Parathyroid adenoma (tissue), 2 donors: ENCODE measurements at regions not wholly inside any gene's neighbourhood (a gene's known extent, or its start where the extent isn't known, plus 50 kb on each side); places are given as distances from the start of the nearest gene placed in this dataset.

Experiments
- H2AFZ ChIP-seq: fragments of 300-600 bp; sonication (generic); one replicate; pipeline ENCODE4 v1.7.0; 2017; ENCODE audit warnings: antibody characterized with exemption, mild to moderate bottlenecking
- H3K27ac ChIP-seq: fragments of 300-600 bp; sonication (generic); one replicate; pipeline ENCODE4 v1.7.0; 2017
- H3K27me3 ChIP-seq: fragments of 300-600 bp; sonication (generic); one replicate; pipeline ENCODE4 v1.7.0; 2017; ENCODE audit warnings: low read length; ENCODE audit not compliant: control insufficient read depth, insufficient read depth
- H3K36me3 ChIP-seq: fragments of 300-600 bp; sonication (generic); one replicate; pipeline ENCODE4 v1.7.0; 2017; ENCODE audit warnings: low read length; ENCODE audit not compliant: control insufficient read depth, insufficient read depth
- H3K4me1 ChIP-seq: fragments of 300-600 bp; sonication (generic); one replicate; pipeline ENCODE4 v1.7.0; 2017; ENCODE audit warnings: control low read depth
- H3K4me2 ChIP-seq: fragments of 300-600 bp; sonication (generic); one replicate; pipeline ENCODE4 v1.7.0; 2017; ENCODE audit warnings: low read length
- H3K4me3 ChIP-seq: fragments of 300-600 bp; sonication (generic); one replicate; pipeline ENCODE4 v1.7.0; 2017; ENCODE audit warnings: low read depth, low read length
- H3K79me2 ChIP-seq: fragments of 300-600 bp; sonication (generic); one replicate; pipeline ENCODE4 v1.7.0; 2017; ENCODE audit warnings: control low read depth
- H3K9ac ChIP-seq: fragments of 300-600 bp; sonication (generic); one replicate; pipeline ENCODE4 v1.7.0; 2017; ENCODE audit warnings: mild to moderate bottlenecking
- H3K9me3 ChIP-seq: fragments of 300-600 bp; sonication (generic); one replicate; pipeline ENCODE4 v1.7.0; 2017; ENCODE audit warnings: low read length; ENCODE audit not compliant: control insufficient read depth
- CTCF ChIP-seq: fragments of 300-600 bp; sonication (generic); IDR thresholded peaks from one replicate; pipeline ENCODE4 v1.7.0; 2017; ENCODE audit warnings: antibody characterized with exemption, mild to moderate bottlenecking
- donor health status: primary hyperparathyroidism.

- H3K36me3 ChIP-seq: no peaks in the 10 kb centered on the region
- H3K4me3 ChIP-seq: no peak overlapping the region
- no peaks in the 10 kb centered on the region for H3K27me3 ChIP-seq
- no peak overlapping the region for H3K27ac ChIP-seq
- no peaks in the 10 kb centered on the region for H3K79me2 ChIP-seq
- H3K4me1 ChIP-seq: no peaks in the 10 kb centered on the region
- no peak overlapping the region for H3K9ac ChIP-seq
- H3K4me2 ChIP-seq: no peak overlapping the region
- H3K9me3 ChIP-seq: no peaks in the 10 kb centered on the region
- no peak overlapping the region for H2AFZ ChIP-seq
- no peak for TF ChIP-seq CTCF
These were observed 645.9 kb downstream of the XPNPEP1 start for GRCh38 chr10:109277456-109277855.

- Histone ChIP-seq H3K27me3 (no peaks in the 10 kb centered on the region), H3K4me2 (no peak overlapping the region), H2AFZ (no peak overlapping the region), H3K4me3 (no peak overlapping the region), H3K9me3 (no peaks in the 10 kb centered on the region), H3K27ac (no peak overlapping the region), H3K79me2 (no peaks in the 10 kb centered on the region), H3K36me3 (no peaks in the 10 kb centered on the region), H3K4me1 (no peaks in the 10 kb centered on the region), H3K9ac (no peak overlapping the region)
- TF ChIP-seq CTCF: no peak
These were observed 647.4 kb downstream of the XPNPEP1 start for GRCh38 chr10:109275960-109276359.

GRCh38 chr10:109274681-109275080 is 648.6 kb downstream of the XPNPEP1 start:
- Histone ChIP-seq H2AFZ (no peak overlapping the region), H3K27ac (no peak overlapping the region), H3K9me3 (no peaks in the 10 kb centered on the region)

GRCh38 chr10:109270173-109270572 is 653.1 kb downstream of the XPNPEP1 start:
- Histone ChIP-seq H3K4me3 (no peak overlapping the region), H3K79me2 (no peaks in the 10 kb centered on the region), H3K27me3 (no peaks in the 10 kb centered on the region), H3K9ac (no peak overlapping the region), H3K9me3 (no peaks in the 10 kb centered on the region), H3K4me2 (no peak overlapping the region), H3K27ac (no peak overlapping the region), H2AFZ (no peak overlapping the region), H3K36me3 (no peaks in the 10 kb centered on the region), H3K4me1 (no peaks in the 10 kb centered on the region)
- TF ChIP-seq CTCF: no peak

More at GRCh38 chr10:109274681-109275080, 648.6 kb downstream of the XPNPEP1 start:
- Histone ChIP-seq H3K4me3 (no peak overlapping the region), H3K4me2 (no peak overlapping the region), H3K27me3 (no peaks in the 10 kb centered on the region), H3K79me2 (no peaks in the 10 kb centered on the region), H3K4me1 (no peaks in the 10 kb centered on the region), H3K9ac (no peak overlapping the region), H3K36me3 (no peaks in the 10 kb centered on the region)
- TF ChIP-seq CTCF: no peak

GRCh38 chr10:109264004-109264403 is 659.3 kb downstream of the XPNPEP1 start:
- Histone ChIP-seq H3K4me3 (no peak overlapping the region), H3K27me3 (no peaks in the 10 kb centered on the region), H3K4me1 (no peaks in the 10 kb centered on the region), H2AFZ (no peak overlapping the region), H3K9ac (no peak overlapping the region), H3K9me3 (no peaks in the 10 kb centered on the region), H3K27ac (no peak overlapping the region), H3K79me2 (no peaks in the 10 kb centered on the region), H3K4me2 (no peak overlapping the region), H3K36me3 (no peaks in the 10 kb centered on the region)
- TF ChIP-seq CTCF: no peak
